Transverse colon (tissue), 4 donors: ENCODE measurements at regions not wholly inside any gene's neighbourhood (a gene's known extent, or its start where the extent isn't known, plus 50 kb on each side); places are given as distances from the start of the nearest gene placed in this dataset.

ENCODE experiments used
- CTCF ChIP-seq, 5 experiments: fragments of 200-600 bp in 3 of 5; fragments of 450-650 bp in 2 of 5; sonication (generic) in 3 of 5; IDR thresholded peaks; 1 replicate in 2 of 5; 2 replicates in 3 of 5; pipeline ENCODE4 v1.5.1; 2016 to 2017; ENCODE audit warnings: antibody characterized with exemption in 5 of 5, inconsistent platforms in 3 of 5, mild to moderate bottlenecking in 2 of 5, moderate library complexity in 1 of 5
- EP300 ChIP-seq: sonication (generic); formaldehyde crosslinking; IDR thresholded peaks from one replicate; pipeline ENCODE4 v1.6.1; 2017; ENCODE audit warnings: antibody characterized with exemption, low read depth
- POLR2A ChIP-seq: fragments of 450-650 bp; IDR thresholded peaks from one replicate; pipeline ENCODE4 v1.6.1; 2016; ENCODE audit warnings: antibody characterized with exemption, mild to moderate bottlenecking, moderate library complexity
- POLR2AphosphoS5 ChIP-seq, 3 donors: sonication (generic); formaldehyde crosslinking; IDR thresholded peaks; one replicate each; pipeline ENCODE4 v1.6.1; 2016; ENCODE audit warnings: antibody characterized with exemption in 3 of 3

GRCh38 chr7:130972201-130972600, 238.2 kb upstream of the KLF14 start:
- TF ChIP-seq CTCF (IDR thresholded peaks at IDR 0.05) = no peak
- TF ChIP-seq EP300 = no peak
- no peak for TF ChIP-seq POLR2AphosphoS5 (IDR thresholded peaks at IDR 0.05)
- TF ChIP-seq POLR2A = no peak
